ENCODE measurements at regions not wholly inside any gene's neighbourhood (a gene's known extent, or its start where the extent isn't known, plus 50 kb on each side); places are given as distances from the start of the nearest gene placed in this dataset.
A peak's percentile ranks its signal among the peaks of the same experiment; 100 is the strongest.

- Histone ChIP-seq H3K27ac (replicated peaks) (no peak overlapping the region), H3K27me3 (ENCODE audit: insufficient read depth, poor library complexity, severe bottlenecking) (no peaks in the 10 kb centered on the region), H3K4me3 (replicated peaks; ENCODE audit: insufficient read depth, low read length) (no peak overlapping the region)
- TF ChIP-seq CTCF (IDR thresholded peaks at IDR 0.05; ENCODE audit: insufficient read depth, low read length) (no peak), POLR2AphosphoS5 (IDR thresholded peaks at IDR 0.05; ENCODE audit: low read depth) (no peak), SPI1 (IDR thresholded peaks at IDR 0.05; ENCODE audit: borderline replicate concordance, low read depth) (no peak), GABPA (IDR thresholded peaks at IDR 0.05; ENCODE audit: low read depth) (no peak), REST (IDR thresholded peaks at IDR 0.05; ENCODE audit: insufficient replicate concordance, low read depth) (no peak)
- no peak for DNase-seq (ENCODE audit: low read depth in 1 of 2, low spot score in 1 of 2)
Measured at GRCh38 chr12:111135293-111135832, 215.0 kb upstream of the MYL2 start.

GRCh38 chr12:111130336-111130735 is 210.0 kb upstream of the MYL2 start:
- Histone ChIP-seq H3K4me3 (replicated peaks; ENCODE audit: insufficient read depth, low read length) (no peak overlapping the region), H3K27ac (replicated peaks) (no peak overlapping the region), H3K27me3 (ENCODE audit: insufficient read depth, poor library complexity, severe bottlenecking) (no peaks in the 10 kb centered on the region)
- DNase-seq (ENCODE audit: low read depth in 1 of 2, low spot score in 1 of 2), result no peak
- TF ChIP-seq CTCF (IDR thresholded peaks at IDR 0.05; ENCODE audit: insufficient read depth, low read length) (no peak), GABPA (IDR thresholded peaks at IDR 0.05; ENCODE audit: low read depth) (no peak), POLR2AphosphoS5 (IDR thresholded peaks at IDR 0.05; ENCODE audit: low read depth) (no peak)

- no peak for TF ChIP-seq CTCF (IDR thresholded peaks at IDR 0.05; ENCODE audit: insufficient read depth, low read length)
- no peak for TF ChIP-seq POLR2AphosphoS5 (IDR thresholded peaks at IDR 0.05; ENCODE audit: low read depth)
- no peak for TF ChIP-seq GABPA (IDR thresholded peaks at IDR 0.05; ENCODE audit: low read depth)
- TF ChIP-seq SPI1 (IDR thresholded peaks at IDR 0.05; ENCODE audit: borderline replicate concordance, low read depth), result no peak
- no peak for TF ChIP-seq REST (IDR thresholded peaks at IDR 0.05; ENCODE audit: insufficient replicate concordance, low read depth)
- H3K4me3 ChIP-seq (replicated peaks; ENCODE audit: insufficient read depth, low read length), result no peak overlapping the region
- H3K27ac ChIP-seq (replicated peaks), result no peak overlapping the region
- no peak for DNase-seq (ENCODE audit: low read depth in 1 of 2, low spot score in 1 of 2)
- H3K27me3 ChIP-seq (ENCODE audit: insufficient read depth, poor library complexity, severe bottlenecking), result no peaks in the 10 kb centered on the region
Measured at GRCh38 chr12:111129149-111129767, 208.9 kb upstream of the MYL2 start.

GRCh38 chr12:111126331-111126730 is 206.0 kb upstream of the MYL2 start:
- Histone ChIP-seq H3K27me3 (ENCODE audit: insufficient read depth, poor library complexity, severe bottlenecking) (no peaks in the 10 kb centered on the region), H3K27ac (replicated peaks) (no peak overlapping the region), H3K4me3 (replicated peaks; ENCODE audit: insufficient read depth, low read length) (no peak overlapping the region)
- DNase-seq (ENCODE audit: low read depth in 1 of 2, low spot score in 1 of 2), result peak; percentile 25 to 42
- TF ChIP-seq SPI1 (IDR thresholded peaks at IDR 0.05; ENCODE audit: borderline replicate concordance, low read depth), result no peak; the same call in 1 of the 2 replicates
- TF ChIP-seq REST (IDR thresholded peaks at IDR 0.05; ENCODE audit: insufficient replicate concordance, low read depth), result no peak
- no peak for TF ChIP-seq POLR2AphosphoS5 (IDR thresholded peaks at IDR 0.05; ENCODE audit: low read depth)
- no peak for TF ChIP-seq CTCF (IDR thresholded peaks at IDR 0.05; ENCODE audit: insufficient read depth, low read length)
- TF ChIP-seq GABPA (IDR thresholded peaks at IDR 0.05; ENCODE audit: low read depth), result no peak

All from HL-60 (cell line).